ENCODE measurements at regions not wholly inside any gene's neighbourhood (a gene's known extent, or its start where the extent isn't known, plus 50 kb on each side); places are given as distances from the start of the nearest gene placed in this dataset.

DNA sequence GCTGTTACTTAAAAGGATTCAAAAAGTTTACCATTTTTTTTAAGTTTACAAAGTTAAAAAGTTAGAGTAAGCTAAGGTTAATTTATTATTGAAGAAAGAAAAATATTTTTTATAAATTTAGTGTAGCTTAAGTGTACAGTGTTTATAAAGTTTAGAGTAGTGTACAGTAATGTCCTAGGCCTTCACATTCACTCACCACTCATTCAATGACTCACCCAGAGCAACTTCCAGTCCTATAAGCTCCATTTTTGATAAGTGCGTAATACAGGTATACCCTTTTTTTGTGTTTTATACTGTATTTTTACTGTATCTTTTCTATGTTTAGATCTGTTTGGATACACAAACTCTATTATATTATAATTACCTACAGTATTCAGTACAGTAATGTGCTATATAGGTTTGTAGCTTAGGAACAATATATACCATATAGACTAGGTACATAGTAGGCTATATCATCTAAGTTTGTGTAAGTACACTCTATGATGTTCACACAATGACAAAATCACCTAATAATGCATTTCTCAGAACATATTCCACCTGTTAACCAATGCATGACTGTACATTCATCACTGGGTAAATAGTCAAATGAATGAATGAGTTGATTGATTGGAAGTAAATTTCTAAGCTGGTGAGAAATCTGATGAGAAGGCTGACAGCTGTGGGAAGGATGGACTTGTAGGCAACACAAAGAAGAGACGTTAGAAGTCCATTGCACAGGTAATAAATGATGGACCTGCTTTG lies 95.2 kb upstream of the CDIN1 start:
- Mint-ChIP-seq H3K4me3 (ENCODE audit: unreplicated experiment) (no peak overlapping the region), H3K9me3 (ENCODE audit: unreplicated experiment) (no peaks in the 10 kb centered on the region), H3K27ac (ENCODE audit: unreplicated experiment) (no peak overlapping the region), H3K36me3 (ENCODE audit: insufficient read depth, unreplicated experiment) (no peaks in the 10 kb centered on the region), H3K27me3 (ENCODE audit: insufficient read depth, unreplicated experiment) (no peaks in the 10 kb centered on the region), H3K4me1 (ENCODE audit: low read depth, unreplicated experiment) (no peaks in the 10 kb centered on the region)
- Histone ChIP-seq H3K4me1 (no peaks in the 10 kb centered on the region), H3K27me3 (replicated peaks; ENCODE audit: control insufficient read depth, insufficient read depth, low read length) (no peaks in the 10 kb centered on the region), H3K4me3 (ENCODE audit: low read depth, low read length) (no peak overlapping the region), H3K36me3 (ENCODE audit: control insufficient read depth, insufficient read depth, low read length) (no peaks in the 10 kb centered on the region), H3K9me3 (no peaks in the 10 kb centered on the region)
- ChIA-PET POLR2A (interaction anchor here (0.6 kb wide), 1 partner anchor 630 kb away, joined by 3 read pairs; no protein-coding TSS in a partner anchor), CTCF (no interaction called here)
- intact Hi-C loops (cut with micrococcal nuclease; ENCODE audit: unreplicated experiment) = no loop called here
- no peak for DNase-seq
- BruUV-seq (replicated peaks) = no TSS peak
- TF ChIP-seq, protein P1, sequence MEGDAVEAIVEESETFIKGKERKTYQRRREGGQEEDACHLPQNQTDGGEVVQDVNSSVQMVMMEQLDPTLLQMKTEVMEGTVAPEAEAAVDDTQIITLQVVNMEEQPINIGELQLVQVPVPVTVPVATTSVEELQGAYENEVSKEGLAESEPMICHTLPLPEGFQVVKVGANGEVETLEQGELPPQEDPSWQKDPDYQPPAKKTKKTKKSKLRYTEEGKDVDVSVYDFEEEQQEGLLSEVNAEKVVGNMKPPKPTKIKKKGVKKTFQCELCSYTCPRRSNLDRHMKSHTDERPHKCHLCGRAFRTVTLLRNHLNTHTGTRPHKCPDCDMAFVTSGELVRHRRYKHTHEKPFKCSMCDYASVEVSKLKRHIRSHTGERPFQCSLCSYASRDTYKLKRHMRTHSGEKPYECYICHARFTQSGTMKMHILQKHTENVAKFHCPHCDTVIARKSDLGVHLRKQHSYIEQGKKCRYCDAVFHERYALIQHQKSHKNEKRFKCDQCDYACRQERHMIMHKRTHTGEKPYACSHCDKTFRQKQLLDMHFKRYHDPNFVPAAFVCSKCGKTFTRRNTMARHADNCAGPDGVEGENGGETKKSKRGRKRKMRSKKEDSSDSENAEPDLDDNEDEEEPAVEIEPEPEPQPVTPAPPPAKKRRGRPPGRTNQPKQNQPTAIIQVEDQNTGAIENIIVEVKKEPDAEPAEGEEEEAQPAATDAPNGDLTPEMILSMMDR (IDR thresholded peaks at IDR 0.05; ENCODE audit: insufficient read depth in 1 of 2, low read depth in 1 of 2, low read length in 1 of 2, severe bottlenecking in 1 of 2, unreplicated experiment in 1 of 2) = no peak

DNA sequence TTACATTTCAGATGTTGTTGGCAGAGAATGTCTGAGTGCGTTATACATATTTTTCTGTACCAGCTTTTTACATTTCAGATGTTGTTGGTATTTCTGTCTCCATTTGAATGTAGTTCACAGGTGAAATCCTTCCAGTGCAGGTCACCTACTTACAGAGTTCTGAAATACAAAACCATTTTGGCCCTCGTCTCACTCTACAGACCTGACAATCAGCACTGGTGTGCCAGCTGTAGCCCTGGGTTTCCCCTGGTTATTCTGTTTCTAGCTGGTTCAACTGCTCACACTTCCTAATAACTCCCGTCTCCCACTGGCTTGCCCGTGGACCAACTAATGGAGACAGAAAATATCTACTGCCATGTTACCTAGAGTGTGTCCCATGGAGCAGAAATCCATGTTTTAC lies 87.5 kb upstream of the CDIN1 start:
- H3K27ac Mint-ChIP-seq (ENCODE audit: unreplicated experiment) = no peak overlapping the region
- no peaks in the 10 kb centered on the region for H3K36me3 Mint-ChIP-seq (ENCODE audit: insufficient read depth, unreplicated experiment)
- Histone ChIP-seq H3K9me3 (no peaks in the 10 kb centered on the region), H3K4me1 (no peaks in the 10 kb centered on the region), H3K4me3 (ENCODE audit: low read depth, low read length) (no peak overlapping the region), H3K27me3 (replicated peaks; ENCODE audit: control insufficient read depth, insufficient read depth, low read length) (no peaks in the 10 kb centered on the region), H3K36me3 (ENCODE audit: control insufficient read depth, insufficient read depth, low read length) (no peaks in the 10 kb centered on the region)
- H3K9me3 Mint-ChIP-seq (ENCODE audit: unreplicated experiment) = no peaks in the 10 kb centered on the region
- DNase-seq = no peak
- TF ChIP-seq, protein P1 (IDR thresholded peaks at IDR 0.05; ENCODE audit: insufficient read depth in 1 of 2, low read depth in 1 of 2, low read length in 1 of 2, severe bottlenecking in 1 of 2, unreplicated experiment in 1 of 2) = no peak
- BruUV-seq (replicated peaks) = no TSS peak
- peaks cover 5% of the 10 kb centered on the region for H3K27me3 Mint-ChIP-seq (ENCODE audit: insufficient read depth, unreplicated experiment)
- POLR2A ChIA-PET = no interaction called here
- no peak overlapping the region for H3K4me3 Mint-ChIP-seq (ENCODE audit: unreplicated experiment)
- CTCF ChIA-PET = no interaction called here
- intact Hi-C loops (cut with micrococcal nuclease; ENCODE audit: unreplicated experiment) = no loop called here
- H3K4me1 Mint-ChIP-seq (ENCODE audit: low read depth, unreplicated experiment) = peaks cover 9% of the 10 kb centered on the region

DNA sequence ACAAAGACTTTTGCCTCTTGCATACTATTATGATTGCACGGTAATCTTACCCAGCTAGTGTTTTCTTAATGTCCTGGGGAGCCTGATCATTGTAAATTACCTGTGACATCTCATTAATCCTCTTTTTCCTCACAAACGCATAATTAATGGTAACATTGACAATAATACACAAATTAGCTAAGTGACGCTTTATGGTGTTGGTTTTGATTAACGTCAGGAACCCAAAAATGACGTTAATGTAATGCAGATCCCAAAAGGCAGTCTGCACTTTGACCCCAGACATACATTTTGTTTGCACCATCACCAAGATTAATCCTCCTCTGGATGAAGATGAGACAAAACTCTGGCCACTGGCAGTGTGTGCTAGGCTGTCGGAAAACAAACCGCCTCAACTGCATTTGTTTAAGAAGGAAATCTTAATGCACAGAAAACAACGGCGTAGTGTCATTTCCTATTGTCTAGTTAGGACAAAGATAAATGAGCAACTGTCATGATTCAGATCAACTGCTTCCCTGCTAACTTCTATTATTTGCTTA lies 83.9 kb upstream of the CDIN1 start:
- Mint-ChIP-seq H3K9me3 (ENCODE audit: unreplicated experiment) (no peaks in the 10 kb centered on the region), H3K27me3 (ENCODE audit: insufficient read depth, unreplicated experiment) (peaks cover 5% of the 10 kb centered on the region), H3K27ac (ENCODE audit: unreplicated experiment) (no peak overlapping the region), H3K36me3 (ENCODE audit: insufficient read depth, unreplicated experiment) (no peaks in the 10 kb centered on the region), H3K4me1 (ENCODE audit: low read depth, unreplicated experiment) (peaks cover 9% of the 10 kb centered on the region), H3K4me3 (ENCODE audit: unreplicated experiment) (no peak overlapping the region)
- TF ChIP-seq, protein P1 (IDR thresholded peaks at IDR 0.05; ENCODE audit: insufficient read depth in 1 of 2, low read depth in 1 of 2, low read length in 1 of 2, severe bottlenecking in 1 of 2, unreplicated experiment in 1 of 2) = no peak
- ChIA-PET CTCF (no interaction called here), POLR2A (no interaction called here)
- intact Hi-C loops (cut with micrococcal nuclease; ENCODE audit: unreplicated experiment) = no loop called here
- Histone ChIP-seq H3K4me1 (no peaks in the 10 kb centered on the region), H3K36me3 (ENCODE audit: control insufficient read depth, insufficient read depth, low read length) (no peaks in the 10 kb centered on the region), H3K9me3 (no peaks in the 10 kb centered on the region), H3K27me3 (replicated peaks; ENCODE audit: control insufficient read depth, insufficient read depth, low read length) (no peaks in the 10 kb centered on the region), H3K4me3 (ENCODE audit: low read depth, low read length) (no peak overlapping the region)
- BruUV-seq (replicated peaks) = no TSS peak
- DNase-seq = no peak

All from Caco-2 (cell line).